DND-41 (cell line): ENCODE measurements at regions not wholly inside any gene's neighbourhood (a gene's known extent, or its start where the extent isn't known, plus 50 kb on each side); places are given as distances from the start of the nearest gene placed in this dataset.

ENCODE experiments used
- ATAC-seq: fragments of 200-7000 bp; cut with Tn5 transposase; 3 replicates; pipeline ENCODE4 v1.9.1; 2021; ENCODE audit warnings: low read depth; ENCODE audit not compliant: insufficient read depth
- DNase-seq: peaks from one replicate; pipeline ENCODE4 v3.0.0-alpha.2; 2020
- H2AFZ ChIP-seq: 2 replicates; pipeline ENCODE4 v1.6.0; 2012; ENCODE audit warnings: low read depth, low read length
- H3K27ac ChIP-seq: 2 replicates; pipeline ENCODE4 v1.5.1; 2012; ENCODE audit warnings: low read length, inconsistent platforms
- H3K27me3 ChIP-seq: fragments of 200-600 bp; sonication (generic); 2 replicates; pipeline ENCODE4 v1.6.0; 2012; ENCODE audit warnings: low read length, mild to moderate bottlenecking, inconsistent platforms; ENCODE audit not compliant: insufficient read depth, poor library complexity
- H3K36me3 ChIP-seq: 2 replicates; pipeline ENCODE4 v1.5.1; 2012; ENCODE audit warnings: low read length, inconsistent platforms; ENCODE audit not compliant: insufficient read depth
- H3K4me1 ChIP-seq: 2 replicates; pipeline ENCODE4 v1.5.1; 2012; ENCODE audit warnings: mild to moderate bottlenecking, low read length; ENCODE audit not compliant: insufficient read depth
- H3K4me2 ChIP-seq: 2 replicates; pipeline ENCODE4 v1.6.0; 2012; ENCODE audit warnings: mild to moderate bottlenecking, moderate library complexity, low read length, inconsistent platforms; ENCODE audit not compliant: insufficient read depth
- H3K4me3 ChIP-seq, 2 experiments: fragments of 200-600 bp in 1 of 2; shearing (Covaris generic) in 1 of 2; 2 replicates each; pipeline ENCODE4 v1.5.1; 2012 to 2016; ENCODE audit warnings: inconsistent platforms in 2 of 2, low read length in 2 of 2, mild to moderate bottlenecking in 2 of 2, low read depth in 1 of 2, moderate library complexity in 1 of 2
- H3K79me2 ChIP-seq: 2 replicates; pipeline ENCODE4 v1.6.0; 2012; ENCODE audit warnings: low read length, inconsistent platforms; ENCODE audit not compliant: insufficient read depth
- H3K9ac ChIP-seq: 2 replicates; pipeline ENCODE4 v1.6.0; 2012; ENCODE audit warnings: low read depth, mild to moderate bottlenecking, inconsistent platforms, low read length, moderate library complexity
- H3K9me3 ChIP-seq: 2 replicates; pipeline ENCODE4 v1.5.1; 2012; ENCODE audit warnings: low read length, moderate library complexity, mild to moderate bottlenecking, inconsistent platforms; ENCODE audit not compliant: insufficient read depth, severe bottlenecking
- H4K20me1 ChIP-seq: 2 replicates; pipeline ENCODE4 v1.6.0; 2012; ENCODE audit warnings: low read length; ENCODE audit not compliant: insufficient read depth
- CTCF ChIP-seq: IDR thresholded peaks from 2 replicates; pipeline ENCODE4 v1.5.1; 2012; ENCODE audit warnings: borderline replicate concordance, low read length, moderate library complexity, mild to moderate bottlenecking; ENCODE audit not compliant: poor library complexity, severe bottlenecking; ENCODE audit errors: extremely low read depth
- EZH2 ChIP-seq: IDR thresholded peaks from 3 replicates; pipeline ENCODE4 v1.6.1; 2012; ENCODE audit warnings: borderline replicate concordance, low read depth, mild to moderate bottlenecking, moderate library complexity, low read length, inconsistent platforms; ENCODE audit not compliant: severe bottlenecking

- ATAC-seq: no peak
- H3K79me2 ChIP-seq: no peaks in the 10 kb centered on the region
These were observed 1031.5 kb downstream of the CDH11 start for GRCh38 chr16:64090327-64090726.

GRCh38 chr16:64089697-64090096 lies 1032.2 kb downstream of the CDH11 start:
- no peak overlapping the region for H2AFZ ChIP-seq
- no peaks in the 10 kb centered on the region for H3K36me3 ChIP-seq
- H3K27me3 ChIP-seq: no peaks in the 10 kb centered on the region
- no peak for ATAC-seq
- no peaks in the 10 kb centered on the region for H4K20me1 ChIP-seq
- DNase-seq: no peak
- TF ChIP-seq CTCF (peak; percentile 46), EZH2 (no peak)
- no peaks in the 10 kb centered on the region for H3K79me2 ChIP-seq
- no peak overlapping the region for H3K9ac ChIP-seq
- H3K4me3 ChIP-seq: no peak overlapping the region
- H3K9me3 ChIP-seq: no peaks in the 10 kb centered on the region
- no peak overlapping the region for H3K27ac ChIP-seq
- no peaks in the 10 kb centered on the region for H3K4me1 ChIP-seq
- no peak overlapping the region for H3K4me2 ChIP-seq

More at GRCh38 chr16:64090327-64090726, 1031.5 kb downstream of the CDH11 start:
- Histone ChIP-seq H3K27me3 (no peaks in the 10 kb centered on the region), H3K4me1 (no peaks in the 10 kb centered on the region), H2AFZ (no peak overlapping the region), H3K27ac (no peak overlapping the region), H3K36me3 (no peaks in the 10 kb centered on the region), H3K4me3 (no peak overlapping the region), H3K9me3 (no peaks in the 10 kb centered on the region), H3K4me2 (no peak overlapping the region), H4K20me1 (no peaks in the 10 kb centered on the region), H3K9ac (no peak overlapping the region)
- no peak for TF ChIP-seq CTCF
- no peak for TF ChIP-seq EZH2
- no peak for DNase-seq

- H4K20me1 ChIP-seq: no peaks in the 10 kb centered on the region
- H3K79me2 ChIP-seq: no peaks in the 10 kb centered on the region
- no peaks in the 10 kb centered on the region for H3K4me1 ChIP-seq
- H3K27ac ChIP-seq: no peak overlapping the region
- TF ChIP-seq EZH2: no peak
- no peak for TF ChIP-seq CTCF
- ATAC-seq (no peak), DNase-seq (no peak)
- H3K9ac ChIP-seq: no peak overlapping the region
- no peaks in the 10 kb centered on the region for H3K9me3 ChIP-seq
- no peak overlapping the region for H2AFZ ChIP-seq
- H3K36me3 ChIP-seq: no peaks in the 10 kb centered on the region
- no peak overlapping the region for H3K4me3 ChIP-seq
- H3K4me2 ChIP-seq: no peak overlapping the region
- no peaks in the 10 kb centered on the region for H3K27me3 ChIP-seq
These were observed 1033.0 kb downstream of the CDH11 start for GRCh38 chr16:64088838-64089237.

GRCh38 chr16:64085296-64085695 lies 1036.6 kb downstream of the CDH11 start:
- Histone ChIP-seq H3K27ac (no peak overlapping the region), H3K4me3 (no peak overlapping the region), H3K79me2 (no peaks in the 10 kb centered on the region), H4K20me1 (no peaks in the 10 kb centered on the region), H3K9ac (no peak overlapping the region), H3K4me1 (no peaks in the 10 kb centered on the region), H3K27me3 (no peaks in the 10 kb centered on the region), H3K4me2 (no peak overlapping the region), H2AFZ (no peak overlapping the region), H3K36me3 (no peaks in the 10 kb centered on the region), H3K9me3 (no peaks in the 10 kb centered on the region)
- TF ChIP-seq EZH2 (no peak), CTCF (no peak)
- no peak for ATAC-seq
- no peak for DNase-seq
